Astrocyte (in vitro differentiated cells and primary cell): ENCODE measurements at regions not wholly inside any gene's neighbourhood (a gene's known extent, or its start where the extent isn't known, plus 50 kb on each side); places are given as distances from the start of the nearest gene placed in this dataset.

Source experiments
- EZH2 ChIP-seq: IDR thresholded peaks from 2 replicates; pipeline ENCODE4 v1.6.1; 2012; ENCODE audit warnings: mild to moderate bottlenecking, low read length, inconsistent platforms; ENCODE audit not compliant: insufficient read depth
- TF ChIP-seq, protein P1 (sequence below): IDR thresholded peaks from 2 replicates; pipeline ENCODE4 v1.5.1; 2011; ENCODE audit warnings: low read depth, mild to moderate bottlenecking, inconsistent platforms, low read length, moderate library complexity; ENCODE audit not compliant: insufficient read depth

DNA sequence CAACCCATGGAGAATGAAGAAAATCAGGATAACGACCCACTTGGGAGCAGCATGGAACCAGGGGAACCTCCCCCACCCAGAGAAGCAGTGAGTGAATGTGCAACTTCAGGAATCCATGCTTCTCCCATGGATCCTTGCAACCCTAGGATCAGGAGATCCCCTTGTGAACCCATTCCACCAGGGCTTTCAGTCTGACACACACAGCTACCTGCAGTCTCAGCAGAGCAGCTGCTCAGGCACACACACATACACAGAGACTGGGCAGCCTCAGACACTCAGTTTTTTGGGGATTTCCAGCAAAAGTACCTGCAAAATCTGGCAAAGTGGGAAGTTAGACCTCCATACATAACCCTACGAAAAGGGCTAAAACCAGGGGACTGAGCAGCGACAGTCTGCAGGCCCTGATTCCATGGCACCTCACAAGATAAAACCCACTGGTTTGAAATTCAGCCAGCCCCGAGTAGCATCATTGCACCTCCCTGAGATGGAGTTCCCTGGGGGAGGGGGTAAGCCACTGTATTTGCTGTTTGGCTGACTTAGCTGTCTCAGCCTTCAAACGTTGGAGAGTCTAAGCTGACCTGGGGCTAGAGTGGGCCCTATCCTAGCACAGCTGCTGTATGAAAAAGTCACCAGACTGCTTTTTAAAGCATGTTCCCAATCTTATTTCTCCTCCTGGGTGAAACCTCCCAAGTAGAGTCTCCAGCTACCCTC lies 737.5 kb upstream of the NDST4 start:
- TF ChIP-seq, protein P1, sequence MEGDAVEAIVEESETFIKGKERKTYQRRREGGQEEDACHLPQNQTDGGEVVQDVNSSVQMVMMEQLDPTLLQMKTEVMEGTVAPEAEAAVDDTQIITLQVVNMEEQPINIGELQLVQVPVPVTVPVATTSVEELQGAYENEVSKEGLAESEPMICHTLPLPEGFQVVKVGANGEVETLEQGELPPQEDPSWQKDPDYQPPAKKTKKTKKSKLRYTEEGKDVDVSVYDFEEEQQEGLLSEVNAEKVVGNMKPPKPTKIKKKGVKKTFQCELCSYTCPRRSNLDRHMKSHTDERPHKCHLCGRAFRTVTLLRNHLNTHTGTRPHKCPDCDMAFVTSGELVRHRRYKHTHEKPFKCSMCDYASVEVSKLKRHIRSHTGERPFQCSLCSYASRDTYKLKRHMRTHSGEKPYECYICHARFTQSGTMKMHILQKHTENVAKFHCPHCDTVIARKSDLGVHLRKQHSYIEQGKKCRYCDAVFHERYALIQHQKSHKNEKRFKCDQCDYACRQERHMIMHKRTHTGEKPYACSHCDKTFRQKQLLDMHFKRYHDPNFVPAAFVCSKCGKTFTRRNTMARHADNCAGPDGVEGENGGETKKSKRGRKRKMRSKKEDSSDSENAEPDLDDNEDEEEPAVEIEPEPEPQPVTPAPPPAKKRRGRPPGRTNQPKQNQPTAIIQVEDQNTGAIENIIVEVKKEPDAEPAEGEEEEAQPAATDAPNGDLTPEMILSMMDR: no peak
- TF ChIP-seq EZH2: no peak
